Cortex of kidney (tissue), 1 donor: ENCODE measurements at regions not wholly inside any gene's neighbourhood (a gene's known extent, or its start where the extent isn't known, plus 50 kb on each side); places are given as distances from the start of the nearest gene placed in this dataset.

Experiments
- DNase-seq: peaks from one replicate; lab custom pipeline; 2025; lab: John Stamatoyannopoulos, UW

DNA sequence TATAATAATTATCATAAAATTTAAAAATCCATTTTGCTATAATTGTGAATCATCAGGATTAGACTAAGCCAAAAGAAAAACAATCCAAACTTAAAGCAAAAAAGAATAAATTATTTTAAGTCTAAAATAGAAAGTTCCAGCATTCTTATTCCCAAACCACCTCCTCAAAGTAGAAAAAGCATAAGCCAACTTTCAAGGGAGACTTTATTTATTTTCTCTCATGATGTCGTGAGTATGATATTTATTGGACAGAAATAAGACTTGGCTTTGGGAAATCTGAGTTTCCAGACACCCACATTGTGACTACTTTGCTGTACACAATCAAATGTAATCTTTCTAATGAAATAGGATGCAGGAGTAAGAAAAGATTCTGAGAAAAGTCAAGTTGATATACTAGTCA, 372.1 kb downstream of the MTRR start:
- DNase-seq: no peak

- DNase-seq: no peak
Observed at GRCh38 chr5:8241558-8241957, 372.6 kb downstream of the MTRR start.

- no peak for DNase-seq
Observed at GRCh38 chr5:8247049-8247899, 378.3 kb downstream of the MTRR start.

DNA sequence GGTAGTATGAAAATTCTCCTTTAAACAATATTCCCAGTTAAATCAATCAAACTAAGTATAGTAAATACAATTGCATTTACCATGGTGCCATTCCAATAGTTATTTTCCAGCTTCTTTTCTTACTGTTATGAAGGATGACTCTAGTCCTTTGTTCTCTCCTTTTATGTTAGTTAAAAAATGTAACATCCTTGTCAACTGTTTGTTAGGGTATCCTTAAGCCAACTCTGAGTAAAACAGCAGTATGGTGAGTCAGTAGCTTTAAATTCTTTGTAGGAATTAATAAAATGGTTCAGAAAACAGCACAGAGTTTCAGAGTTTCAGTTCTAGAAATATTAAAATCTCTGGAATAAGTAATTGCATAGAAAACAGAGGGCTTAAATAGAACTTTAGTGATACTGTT, 384.4 kb downstream of the MTRR start:
- no peak for DNase-seq

DNA sequence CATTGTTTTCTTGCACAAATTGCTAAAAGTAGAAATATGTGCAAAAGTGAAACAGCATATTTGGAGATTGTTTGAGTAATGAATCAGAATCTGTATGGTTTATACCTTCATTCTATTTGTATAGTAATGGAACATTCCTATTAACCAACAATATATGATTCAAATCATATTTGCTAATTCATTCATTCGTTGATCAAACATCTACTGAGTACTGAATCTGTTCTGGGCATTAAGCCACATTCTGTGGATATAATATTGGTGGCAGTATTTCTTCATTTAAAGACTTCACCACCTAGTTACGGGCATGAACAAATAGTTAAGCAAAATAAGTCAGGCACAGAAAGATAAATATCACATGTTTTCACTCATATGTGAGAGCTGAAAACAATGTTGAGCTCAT, 385.7 kb downstream of the MTRR start:
- no peak for DNase-seq

DNA sequence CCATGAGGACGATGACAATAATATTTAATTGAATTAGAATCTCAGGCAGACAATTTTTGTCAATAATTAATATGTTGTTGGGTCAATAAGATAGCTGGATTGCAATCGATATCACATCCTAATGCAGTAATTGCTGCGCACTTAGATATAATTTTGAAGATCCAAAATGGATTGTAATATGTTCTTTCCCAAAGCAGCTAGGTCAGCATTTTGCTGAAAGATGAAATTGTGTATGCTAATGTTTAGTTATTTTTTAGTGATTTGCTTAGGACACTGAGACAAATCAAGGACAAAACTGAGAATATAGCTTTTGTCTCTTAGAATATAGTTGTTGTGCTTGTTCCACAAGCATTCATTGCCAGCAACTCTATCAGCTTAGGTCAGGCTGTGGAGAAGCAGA, 389.9 kb downstream of the MTRR start:
- no peak for DNase-seq

DNA sequence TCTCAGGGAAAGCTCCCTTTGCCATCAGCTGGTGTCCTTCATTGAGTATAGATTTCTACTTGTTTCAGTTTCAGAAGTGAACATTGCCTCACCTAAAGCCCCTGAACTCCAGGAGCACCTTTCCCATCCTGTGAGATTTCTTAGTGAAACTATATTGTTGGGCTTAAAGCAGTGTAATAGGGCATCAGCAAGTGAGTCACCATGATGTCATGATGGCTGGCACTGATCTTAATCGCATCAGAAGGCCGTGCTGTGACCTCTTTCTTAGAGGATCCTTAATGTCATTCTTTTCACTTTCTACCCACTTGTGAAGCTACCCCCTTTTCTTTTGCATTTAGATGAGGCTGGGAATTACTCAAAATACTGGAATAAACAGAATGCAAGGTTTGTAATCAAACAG, 401.3 kb downstream of the MTRR start:
- DNase-seq: no peak

- DNase-seq: no peak
Observed at GRCh38 chr5:8280711-8281363, 411.9 kb downstream of the MTRR start.

GRCh38 chr5:8288334-8288733, 419.4 kb downstream of the MTRR start:
- no peak for DNase-seq

DNA sequence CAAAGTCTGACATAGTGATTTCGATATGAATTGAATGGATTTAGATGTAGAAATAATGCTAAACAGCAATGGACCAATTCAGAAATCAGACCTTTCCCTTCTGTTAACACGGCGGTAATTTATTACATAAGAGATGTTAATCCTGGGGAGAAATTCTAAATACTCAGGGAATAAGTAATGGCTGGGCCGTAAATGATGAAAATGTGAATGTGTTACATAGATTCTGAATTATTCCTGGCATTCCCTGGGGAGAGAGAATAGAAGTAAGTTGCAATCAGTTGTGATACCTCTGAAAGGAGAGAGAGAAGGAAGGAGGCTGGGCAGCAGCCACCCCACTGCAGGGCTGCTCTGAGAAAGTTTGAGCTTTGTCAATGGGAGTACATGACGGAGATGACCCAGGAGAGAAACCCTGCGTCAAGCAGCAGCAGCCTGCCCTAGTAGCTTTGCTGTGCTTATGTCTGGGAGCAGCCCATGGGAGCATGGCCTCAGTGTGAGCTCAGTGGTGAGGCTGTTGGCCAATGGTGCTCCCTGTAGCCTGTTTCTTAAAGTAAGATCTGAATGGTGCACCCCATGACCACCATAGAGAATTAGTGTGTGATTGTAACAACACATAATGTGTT, 420.1 kb downstream of the MTRR start:
- no peak for DNase-seq

DNA sequence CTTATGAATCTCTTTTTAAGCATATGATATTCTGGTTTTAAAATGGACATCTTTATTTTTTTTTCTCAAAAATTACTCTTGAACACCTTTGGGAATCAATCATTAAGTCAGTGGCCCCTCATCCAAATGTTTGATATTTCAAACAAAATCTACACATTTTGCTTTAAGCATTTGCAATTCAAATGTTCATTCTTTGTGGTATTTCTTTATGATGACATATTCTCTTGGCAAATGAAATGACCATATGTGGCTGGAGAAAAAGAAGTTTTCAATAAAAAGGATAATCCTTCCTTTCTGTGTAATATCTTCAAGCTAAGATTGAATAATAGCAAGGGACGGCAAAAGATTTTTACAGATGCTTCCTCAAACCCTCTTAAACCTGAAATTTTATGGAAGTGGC, 420.8 kb downstream of the MTRR start:
- DNase-seq: no peak

- DNase-seq: no peak
Observed at GRCh38 chr5:8290721-8291120, 421.8 kb downstream of the MTRR start.

- DNase-seq: no peak
Observed at GRCh38 chr5:8291641-8292040, 422.7 kb downstream of the MTRR start.

DNA sequence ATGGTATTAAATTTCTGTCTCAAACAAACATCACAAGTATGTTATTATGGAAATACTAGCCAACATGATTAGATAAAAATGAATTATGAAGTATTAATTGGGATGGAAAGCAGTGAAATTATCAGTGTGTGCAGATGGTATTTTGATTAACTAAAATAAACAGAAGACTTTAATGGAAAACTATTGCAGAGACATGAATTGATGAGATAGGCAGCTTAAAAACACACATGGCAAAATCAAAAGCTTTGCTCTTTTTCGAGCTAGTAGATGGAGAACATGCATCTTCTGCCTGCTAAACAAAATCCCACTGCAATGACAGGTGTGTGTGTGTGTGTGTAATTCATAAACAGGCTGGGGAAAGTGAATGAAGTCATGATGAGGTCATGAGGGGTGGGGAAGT, 426.2 kb downstream of the MTRR start:
- DNase-seq: no peak

GRCh38 chr5:8299716-8300115, 430.8 kb downstream of the MTRR start:
- DNase-seq: no peak

- no peak for DNase-seq
Observed at GRCh38 chr5:8304341-8304740, 435.4 kb downstream of the MTRR start.

DNA sequence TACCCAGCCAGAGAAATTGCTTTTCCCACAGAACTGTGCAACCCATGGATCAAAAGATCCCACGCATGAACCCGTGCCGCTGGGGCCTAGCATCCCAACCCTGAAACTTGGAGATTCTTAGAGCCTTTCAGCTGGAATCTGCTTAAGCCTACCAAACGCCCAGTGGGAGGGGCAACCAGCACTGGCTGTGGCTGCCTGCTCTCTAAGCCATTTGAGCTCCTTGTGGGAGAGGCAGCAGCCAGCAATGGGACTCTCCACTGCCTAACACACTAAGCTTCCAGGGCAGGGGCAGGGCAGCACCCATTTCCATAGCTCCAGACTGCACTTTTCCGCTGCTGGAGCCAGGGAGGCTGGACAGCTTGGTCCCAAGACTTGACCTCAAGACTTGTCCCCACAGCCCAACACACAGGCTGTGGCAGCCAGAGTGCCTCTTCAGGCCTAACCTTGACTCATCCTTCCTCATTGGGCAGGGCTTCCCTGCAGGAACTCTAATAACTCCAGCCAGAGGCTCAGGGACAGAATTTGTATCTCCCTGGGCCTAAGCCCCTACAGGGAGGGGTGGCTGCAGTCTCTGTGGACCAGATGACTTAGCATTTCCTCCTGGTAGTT, 437.4 kb downstream of the MTRR start:
- DNase-seq: no peak

DNA sequence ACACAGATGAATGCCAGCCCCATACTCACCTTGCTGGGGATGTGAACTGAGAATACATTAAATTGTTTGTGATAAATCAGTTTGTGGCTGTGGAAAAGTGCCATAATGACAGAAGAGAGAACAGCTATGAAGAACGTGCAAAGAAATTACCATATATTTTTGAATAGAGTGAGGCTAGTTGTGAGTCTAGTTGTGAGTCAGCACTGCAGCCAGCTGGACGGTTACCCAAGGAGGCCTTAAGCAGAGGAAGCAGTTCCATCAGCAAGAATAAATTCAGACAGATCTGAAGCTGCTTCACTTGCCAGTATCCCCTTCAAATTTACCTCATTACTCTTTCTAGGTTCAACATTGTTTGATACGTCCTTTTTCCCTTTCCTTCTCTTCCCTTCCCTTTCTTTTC, 446.0 kb downstream of the MTRR start:
- DNase-seq: no peak

DNA sequence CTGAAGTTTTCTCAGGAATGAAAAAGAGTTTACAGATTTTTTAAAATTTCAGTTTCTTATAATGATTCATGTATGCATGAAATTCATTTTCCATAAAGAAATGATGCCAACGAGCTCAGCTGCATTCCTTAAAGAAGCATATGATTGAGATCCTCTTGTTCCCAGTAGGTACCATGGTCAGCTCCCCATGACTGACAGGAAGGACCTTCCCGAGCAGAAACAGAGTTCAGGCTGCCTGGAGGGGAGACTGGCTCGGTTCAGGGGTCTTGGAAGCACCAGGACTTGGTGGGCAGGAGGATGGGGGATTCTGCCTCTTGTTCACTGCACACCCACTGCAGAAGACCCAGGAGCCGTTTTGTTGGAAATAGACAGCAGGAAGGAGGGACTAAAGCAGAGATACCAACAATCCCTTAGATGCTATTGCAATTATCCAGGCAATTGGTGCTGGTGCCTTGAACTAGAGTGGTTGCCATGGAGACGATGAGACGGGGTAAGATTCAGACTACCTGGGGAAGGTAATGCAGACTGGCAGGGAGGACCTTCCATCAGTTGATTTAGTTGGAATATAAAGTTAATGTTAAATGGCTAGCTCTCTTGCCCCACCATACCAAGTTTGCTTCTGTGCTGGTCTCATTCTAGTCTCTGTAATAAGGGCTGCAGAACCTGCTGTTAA, 447.8 kb downstream of the MTRR start:
- DNase-seq: no peak

GRCh38 chr5:8317335-8317734, 448.4 kb downstream of the MTRR start:
- no peak for DNase-seq

GRCh38 chr5:8320244-8320643, 451.3 kb downstream of the MTRR start:
- DNase-seq: no peak

DNA sequence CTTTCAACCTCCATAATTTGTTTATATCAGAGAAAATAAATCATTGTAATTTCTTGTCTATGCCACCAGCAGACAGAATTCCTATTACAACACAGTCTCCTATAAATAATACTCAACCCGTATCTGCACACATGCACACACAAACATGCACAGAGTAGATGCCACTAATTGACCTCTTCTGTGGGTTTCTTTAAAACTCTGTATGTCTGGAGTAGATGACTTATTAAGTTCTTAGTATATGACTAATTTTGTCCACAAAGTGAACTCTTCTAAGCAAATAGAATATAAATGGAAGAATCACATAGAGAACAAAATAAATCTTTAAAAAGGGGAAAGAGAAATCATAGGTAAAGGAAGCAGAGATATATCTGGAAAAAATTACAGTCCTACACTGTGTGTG, 452.3 kb downstream of the MTRR start:
- no peak for DNase-seq
